ENCODE measurements at regions not wholly inside any gene's neighbourhood (a gene's known extent, or its start where the extent isn't known, plus 50 kb on each side); places are given as distances from the start of the nearest gene placed in this dataset.

DNA sequence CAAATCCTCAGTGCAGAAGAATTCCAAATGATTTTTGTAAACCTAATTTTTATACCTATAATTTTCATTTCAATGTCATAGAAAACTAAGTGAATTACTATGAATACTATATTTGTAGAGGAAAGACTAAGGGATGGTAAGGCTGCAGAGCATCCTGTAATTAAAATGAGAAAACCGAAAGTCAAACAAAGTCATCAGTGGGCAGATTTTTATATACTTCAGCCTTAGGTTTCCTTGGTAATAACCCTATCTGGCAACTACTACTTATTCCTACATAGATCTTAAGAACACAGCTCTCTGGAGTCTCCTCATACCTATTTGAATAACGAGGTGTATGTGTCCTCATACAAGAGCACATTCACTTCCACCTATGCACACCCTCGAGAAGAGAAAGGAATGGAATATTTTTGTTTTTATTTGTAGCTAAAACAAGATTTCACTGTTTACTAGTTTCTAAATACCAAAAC, 117.9 kb upstream of the SGK1 start:
- Histone ChIP-seq H3K27ac (no peak overlapping the region), H3K4me1 (ENCODE audit: low read depth, poor library complexity, severe bottlenecking) (peaks cover 19% of the 10 kb centered on the region), H3K9ac (no peak overlapping the region), H3K4me3 (IDR thresholded peaks at IDR 0.05; ENCODE audit: insufficient read depth, low read depth, low read length) (no peak overlapping the region), H2AFZ (ENCODE audit: low read depth) (no peak overlapping the region), H4K20me1 (ENCODE audit: insufficient read depth) (no peaks in the 10 kb centered on the region), H3K36me3 (ENCODE audit: insufficient read depth) (no peaks in the 10 kb centered on the region; the same call in 1 of the 2 replicates), H3K27me3 (ENCODE audit: insufficient read depth, low read depth) (no peaks in the 10 kb centered on the region), H3K4me2 (no peak overlapping the region), H3K79me2 (ENCODE audit: insufficient read depth, low read depth) (no peaks in the 10 kb centered on the region)
- TF ChIP-seq, protein P1, sequence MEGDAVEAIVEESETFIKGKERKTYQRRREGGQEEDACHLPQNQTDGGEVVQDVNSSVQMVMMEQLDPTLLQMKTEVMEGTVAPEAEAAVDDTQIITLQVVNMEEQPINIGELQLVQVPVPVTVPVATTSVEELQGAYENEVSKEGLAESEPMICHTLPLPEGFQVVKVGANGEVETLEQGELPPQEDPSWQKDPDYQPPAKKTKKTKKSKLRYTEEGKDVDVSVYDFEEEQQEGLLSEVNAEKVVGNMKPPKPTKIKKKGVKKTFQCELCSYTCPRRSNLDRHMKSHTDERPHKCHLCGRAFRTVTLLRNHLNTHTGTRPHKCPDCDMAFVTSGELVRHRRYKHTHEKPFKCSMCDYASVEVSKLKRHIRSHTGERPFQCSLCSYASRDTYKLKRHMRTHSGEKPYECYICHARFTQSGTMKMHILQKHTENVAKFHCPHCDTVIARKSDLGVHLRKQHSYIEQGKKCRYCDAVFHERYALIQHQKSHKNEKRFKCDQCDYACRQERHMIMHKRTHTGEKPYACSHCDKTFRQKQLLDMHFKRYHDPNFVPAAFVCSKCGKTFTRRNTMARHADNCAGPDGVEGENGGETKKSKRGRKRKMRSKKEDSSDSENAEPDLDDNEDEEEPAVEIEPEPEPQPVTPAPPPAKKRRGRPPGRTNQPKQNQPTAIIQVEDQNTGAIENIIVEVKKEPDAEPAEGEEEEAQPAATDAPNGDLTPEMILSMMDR (conservative IDR thresholded peaks at IDR 0.05; ENCODE audit: low read depth, low read length): no peak

DNA sequence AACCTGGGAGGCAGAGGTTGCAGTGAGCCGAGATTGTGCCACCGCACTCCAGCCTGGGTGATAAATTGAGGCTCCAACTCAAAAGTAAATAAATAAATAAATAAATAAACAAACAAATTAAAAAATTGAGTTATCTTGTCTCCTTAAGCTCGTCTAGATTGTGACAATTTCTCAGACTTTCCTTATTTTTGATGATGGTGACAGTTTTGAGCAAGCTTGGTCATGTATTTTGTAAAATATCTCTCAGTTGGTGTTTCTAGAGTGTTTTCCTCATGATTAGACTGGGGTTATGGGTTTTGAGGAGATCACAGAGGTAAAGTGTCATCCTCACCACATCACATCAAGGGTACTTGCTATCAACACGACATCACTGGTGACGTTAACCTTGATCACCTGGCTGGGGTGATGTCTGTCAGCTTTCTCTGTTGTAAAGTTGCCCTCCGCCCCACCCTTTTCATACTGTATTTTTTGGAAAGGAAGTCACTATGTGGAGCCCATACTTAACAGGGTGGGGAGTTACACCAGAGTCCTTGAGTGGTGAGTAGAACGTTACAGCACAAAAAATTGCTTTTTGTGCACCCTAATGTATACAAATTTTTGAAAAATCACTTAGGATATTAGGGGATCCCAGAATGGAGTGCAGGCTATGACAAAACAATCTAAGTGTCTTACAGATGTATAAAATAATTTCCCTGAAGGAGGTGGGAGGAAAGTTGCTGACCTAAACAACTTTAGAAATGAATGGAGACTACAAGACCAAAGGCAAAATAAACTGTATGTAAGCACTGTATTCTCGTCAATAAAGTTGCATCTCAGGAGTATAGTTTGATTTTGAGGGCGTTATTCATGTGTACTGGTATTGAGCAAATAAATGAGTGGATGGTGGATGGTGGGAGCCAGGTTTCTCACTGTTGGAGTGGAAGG, 116.4 kb upstream of the SGK1 start:
- TF ChIP-seq, protein P1 (conservative IDR thresholded peaks at IDR 0.05; ENCODE audit: low read depth, low read length): no peak
- Histone ChIP-seq H3K27ac (no peak overlapping the region), H3K4me3 (IDR thresholded peaks at IDR 0.05; ENCODE audit: insufficient read depth, low read depth, low read length) (no peak overlapping the region), H3K36me3 (ENCODE audit: insufficient read depth) (no peaks in the 10 kb centered on the region; the same call in 1 of the 2 replicates), H4K20me1 (ENCODE audit: insufficient read depth) (no peaks in the 10 kb centered on the region), H2AFZ (ENCODE audit: low read depth) (no peak overlapping the region), H3K27me3 (ENCODE audit: insufficient read depth, low read depth) (no peaks in the 10 kb centered on the region), H3K4me2 (no peak overlapping the region), H3K9ac (no peak overlapping the region), H3K79me2 (ENCODE audit: insufficient read depth, low read depth) (no peaks in the 10 kb centered on the region), H3K4me1 (ENCODE audit: low read depth, poor library complexity, severe bottlenecking) (peaks cover 19% of the 10 kb centered on the region)

DNA sequence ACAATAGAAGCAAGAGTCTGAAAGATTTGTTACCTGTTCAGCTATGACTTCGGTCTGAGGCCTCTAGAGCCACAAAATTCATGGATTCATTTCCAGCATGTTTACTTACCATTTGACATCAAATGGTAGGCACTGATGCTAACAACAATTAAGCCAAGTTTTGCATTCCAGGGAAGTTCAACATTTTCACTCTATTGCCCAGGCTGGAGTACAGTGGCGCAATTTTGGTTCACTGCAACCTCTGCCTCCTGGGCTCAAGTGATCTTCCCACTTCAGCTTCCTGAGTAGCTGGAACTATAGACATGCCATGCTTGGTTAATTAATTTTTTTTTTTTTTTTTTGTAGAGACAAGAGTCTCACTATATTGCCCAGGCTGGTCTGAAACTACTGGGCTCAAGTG, 114.1 kb upstream of the SGK1 start:
- no peak overlapping the region for H3K27ac ChIP-seq
- no peak overlapping the region for H3K4me2 ChIP-seq
- no peak overlapping the region for H2AFZ ChIP-seq (ENCODE audit: low read depth)
- TF ChIP-seq, protein P1 (conservative IDR thresholded peaks at IDR 0.05; ENCODE audit: low read depth, low read length): no peak
- no peak overlapping the region for H3K9ac ChIP-seq
- H3K4me1 ChIP-seq (ENCODE audit: low read depth, poor library complexity, severe bottlenecking): peaks cover 6% of the 10 kb centered on the region
- no peaks in the 10 kb centered on the region for H3K79me2 ChIP-seq (ENCODE audit: insufficient read depth, low read depth)
- no peaks in the 10 kb centered on the region for H3K27me3 ChIP-seq (ENCODE audit: insufficient read depth, low read depth)
- no peaks in the 10 kb centered on the region for H4K20me1 ChIP-seq (ENCODE audit: insufficient read depth)
- no peaks in the 10 kb centered on the region; the same call in 1 of the 2 replicates for H3K36me3 ChIP-seq (ENCODE audit: insufficient read depth)
- no peak overlapping the region for H3K4me3 ChIP-seq (IDR thresholded peaks at IDR 0.05; ENCODE audit: insufficient read depth, low read depth, low read length)

DNA sequence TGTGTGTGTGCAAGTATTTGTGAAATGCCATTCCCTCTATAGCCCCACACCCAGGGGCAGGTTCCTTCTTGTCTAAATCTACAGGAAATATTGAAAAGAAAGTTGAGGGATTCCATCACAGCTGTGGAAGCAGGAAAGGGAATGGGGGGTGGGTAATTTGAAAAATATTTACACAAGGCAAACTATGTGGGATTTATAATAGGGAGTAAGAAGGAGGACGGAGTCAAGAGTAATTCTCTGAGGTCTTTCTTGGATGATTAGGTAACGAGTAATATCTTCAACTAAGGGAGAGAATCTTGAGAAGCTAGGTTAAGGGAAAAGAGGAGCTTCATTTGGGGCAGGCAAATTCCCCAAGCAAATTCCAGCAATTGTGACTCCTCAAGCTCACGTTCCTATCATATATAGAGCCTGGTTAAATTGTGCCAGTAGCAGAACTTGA, 113.5 kb upstream of the SGK1 start:
- Histone ChIP-seq H3K79me2 (ENCODE audit: insufficient read depth, low read depth) (no peaks in the 10 kb centered on the region), H3K4me3 (IDR thresholded peaks at IDR 0.05; ENCODE audit: insufficient read depth, low read depth, low read length) (no peak overlapping the region), H3K4me1 (ENCODE audit: low read depth, poor library complexity, severe bottlenecking) (no peaks in the 10 kb centered on the region), H3K36me3 (ENCODE audit: insufficient read depth) (no peaks in the 10 kb centered on the region; the same call in 1 of the 2 replicates), H3K27me3 (ENCODE audit: insufficient read depth, low read depth) (no peaks in the 10 kb centered on the region), H2AFZ (ENCODE audit: low read depth) (no peak overlapping the region), H3K4me2 (no peak overlapping the region), H3K27ac (no peak overlapping the region), H3K9ac (no peak overlapping the region), H4K20me1 (ENCODE audit: insufficient read depth) (no peaks in the 10 kb centered on the region)
- TF ChIP-seq, protein P1 (conservative IDR thresholded peaks at IDR 0.05; ENCODE audit: low read depth, low read length): no peak

Data from KMS-11 (cell line).